Mesenchymal stem cell (in vitro differentiated cells and primary cell): ENCODE measurements at regions not wholly inside any gene's neighbourhood (a gene's known extent, or its start where the extent isn't known, plus 50 kb on each side); places are given as distances from the start of the nearest gene placed in this dataset.
A peak's percentile ranks its signal among the peaks of the same experiment; 100 is the strongest.

ENCODE experiments used
- DNase-seq: peaks from one replicate; pipeline ENCODE4 v3.0.0-alpha.2; 2013
- H2AFZ ChIP-seq: one replicate; pipeline ENCODE4 v1.6.1; 2013; ENCODE audit warnings: low read depth, mild to moderate bottlenecking, control low read depth, inconsistent platforms, low read length, moderate library complexity
- H2AK5ac ChIP-seq: 2 replicates; pipeline ENCODE4 v1.6.1; 2013; ENCODE audit warnings: low read length, moderate library complexity, mild to moderate bottlenecking, inconsistent platforms; ENCODE audit not compliant: severe bottlenecking
- H2BK120ac ChIP-seq: one replicate; pipeline ENCODE4 v1.6.1; 2013; ENCODE audit warnings: low read depth, mild to moderate bottlenecking, inconsistent platforms, low read length, moderate library complexity
- H2BK12ac ChIP-seq, 2 experiments: one replicate each; pipeline ENCODE4 v1.6.1; 2013; ENCODE audit warnings: inconsistent platforms in 2 of 2, low read length in 2 of 2, mild to moderate bottlenecking in 2 of 2, moderate library complexity in 2 of 2, control low read depth in 1 of 2
- H2BK15ac ChIP-seq: one replicate; pipeline ENCODE4 v1.6.1; 2013; ENCODE audit warnings: mild to moderate bottlenecking, low read depth, inconsistent platforms; ENCODE audit not compliant: poor library complexity, severe bottlenecking
- H2BK5ac ChIP-seq: 2 replicates; pipeline ENCODE4 v1.6.1; 2013; ENCODE audit warnings: low read depth, mild to moderate bottlenecking, low read length, control low read depth, inconsistent platforms; ENCODE audit not compliant: poor library complexity, severe bottlenecking
- H3K14ac ChIP-seq, 2 experiments: one replicate each; pipeline ENCODE4 v1.6.1; 2013; ENCODE audit warnings: inconsistent platforms in 2 of 2, low read length in 2 of 2, control low read depth in 1 of 2, mild to moderate bottlenecking in 1 of 2, moderate library complexity in 1 of 2
- H3K18ac ChIP-seq, 2 experiments: one replicate each; pipeline ENCODE4 v1.6.1; 2013; ENCODE audit warnings: inconsistent platforms in 2 of 2, low read length in 2 of 2, control low read depth in 1 of 2, low read depth in 1 of 2, mild to moderate bottlenecking in 1 of 2
- H3K23ac ChIP-seq, 2 experiments: one replicate each; pipeline ENCODE4 v1.6.1; 2013; ENCODE audit warnings: inconsistent platforms in 2 of 2, low read length in 2 of 2, mild to moderate bottlenecking in 2 of 2, moderate library complexity in 2 of 2, control low read depth in 1 of 2
- H3K27ac ChIP-seq: 2 replicates; pipeline ENCODE4 v1.5.1; 2013; ENCODE audit warnings: mild to moderate bottlenecking, moderate library complexity, low read length, control low read depth, inconsistent platforms; ENCODE audit not compliant: poor library complexity, severe bottlenecking
- H3K27me3 ChIP-seq, 2 experiments: 2 replicates each; pipeline versions ENCODE4 v1.6.1 to v1.7.0; 2013; ENCODE audit warnings: low read length in 2 of 2, mild to moderate bottlenecking in 2 of 2, moderate library complexity in 2 of 2, control low read depth in 1 of 2, inconsistent platforms in 1 of 2; ENCODE audit not compliant: control insufficient read depth in 1 of 2, insufficient read depth in 1 of 2
- H3K36me3 ChIP-seq, 2 experiments: 2 replicates each; pipeline versions ENCODE4 v1.6.1 to v1.7.0; 2013; ENCODE audit warnings: low read length in 2 of 2, control low read depth in 1 of 2, inconsistent platforms in 1 of 2, low read depth in 1 of 2, mild to moderate bottlenecking in 1 of 2; ENCODE audit not compliant: insufficient read depth in 2 of 2, control insufficient read depth in 1 of 2
- H3K4ac ChIP-seq, 2 experiments: one replicate each; pipeline ENCODE4 v1.6.1; 2013; ENCODE audit warnings: inconsistent platforms in 2 of 2, low read length in 2 of 2, mild to moderate bottlenecking in 2 of 2, moderate library complexity in 2 of 2, control low read depth in 1 of 2, low read depth in 1 of 2
- H3K4me1 ChIP-seq: 2 replicates; pipeline ENCODE4 v1.6.1; 2013; ENCODE audit warnings: low read depth, low read length, control low read depth; ENCODE audit not compliant: control insufficient read depth, insufficient read depth
- H3K4me2 ChIP-seq: 2 replicates; pipeline ENCODE4 v1.6.1; 2013; ENCODE audit warnings: low read length, mild to moderate bottlenecking, inconsistent platforms; ENCODE audit not compliant: poor library complexity, severe bottlenecking
- H3K4me3 ChIP-seq, 2 experiments: 2 replicates each; pipeline versions ENCODE4 v1.5.1 to v1.7.0; 2013; ENCODE audit warnings: low read length in 2 of 2, mild to moderate bottlenecking in 2 of 2, control low read depth in 1 of 2, low read depth in 1 of 2; ENCODE audit not compliant: insufficient read depth in 1 of 2
- H3K79me1 ChIP-seq: replicated peaks from 2 replicates; pipeline ENCODE4 v1.6.1; 2013; ENCODE audit warnings: mild to moderate bottlenecking, control low read depth, low read length, inconsistent platforms; ENCODE audit not compliant: poor library complexity, severe bottlenecking
- H3K9ac ChIP-seq: 2 replicates; pipeline ENCODE4 v1.7.0; 2013; ENCODE audit warnings: mild to moderate bottlenecking, low read length, moderate library complexity
- H3K9me3 ChIP-seq: 2 replicates; pipeline ENCODE4 v1.7.0; 2013; ENCODE audit warnings: mild to moderate bottlenecking, low read length; ENCODE audit not compliant: control insufficient read depth
- H4K8ac ChIP-seq: one replicate; pipeline ENCODE4 v1.6.1; 2013; ENCODE audit warnings: inconsistent platforms, mild to moderate bottlenecking, low read length, moderate library complexity
- H4K91ac ChIP-seq: one replicate; pipeline ENCODE4 v1.6.1; 2013; ENCODE audit warnings: mild to moderate bottlenecking, low read length, inconsistent platforms
- WGBS: methylation state at CpG from one replicate; pipeline ENCODE4 v1.1.7; 2013; ENCODE audit warnings: mixed read lengths; 5-methylcytosine and 5-hydroxymethylcytosine counted together

- Histone ChIP-seq H2AFZ (no peak overlapping the region), H2AK5ac (no peak overlapping the region), H3K27ac (no peak overlapping the region), H2BK12ac (no peak overlapping the region), H3K4me1 (peaks cover 9% of the 10 kb centered on the region), H3K23ac (no peak overlapping the region), H3K4me2 (no peak overlapping the region), H3K79me1 (peaks cover 2% of the 10 kb centered on the region), H3K36me3 (peaks cover 10 to 32% of the 10 kb centered on the region in 2 experiments), H2BK120ac (no peak overlapping the region), H3K9me3 (no peaks in the 10 kb centered on the region), H3K4ac (no peak overlapping the region), H3K27me3 (no peaks in the 10 kb centered on the region), H4K8ac (no peak overlapping the region), H3K18ac (no peak overlapping the region), H4K91ac (no peak overlapping the region), H3K14ac (no peak overlapping the region), H3K9ac (no peak overlapping the region), H2BK15ac (no peak overlapping the region), H2BK5ac (no peak overlapping the region), H3K4me3 (no peak overlapping the region)
- no peak for DNase-seq
- 94% methylated on average over 11 of the region's 11 CpGs for WGBS
Observed at GRCh38 chr17:83005639-83006038, 73.8 kb upstream of the METRNL start.

- no peak overlapping the region for H2AK5ac ChIP-seq
- no peak overlapping the region for H4K91ac ChIP-seq
- H3K4ac ChIP-seq, result no peak overlapping the region
- H3K14ac ChIP-seq, result no peak overlapping the region
- no peak for DNase-seq
- peaks cover 2% of the 10 kb centered on the region for H3K79me1 ChIP-seq
- H3K23ac ChIP-seq, result no peak overlapping the region
- peaks cover 11% of the 10 kb centered on the region for H3K4me1 ChIP-seq
- no peak overlapping the region for H3K4me3 ChIP-seq
- H3K18ac ChIP-seq, result no peak overlapping the region
- peak overlapping the region; percentile 39 for H3K9ac ChIP-seq
- peaks cover 6 to 34% of the 10 kb centered on the region in 2 experiments for H3K36me3 ChIP-seq
- no peaks in the 10 kb centered on the region for H3K9me3 ChIP-seq
- no peak overlapping the region for H2AFZ ChIP-seq
- H2BK15ac ChIP-seq, result no peak overlapping the region
- no peaks in the 10 kb centered on the region for H3K27me3 ChIP-seq
- no peak overlapping the region for H2BK12ac ChIP-seq
- WGBS, result 95% methylated on average over 38 of the region's 38 CpGs
- H3K4me2 ChIP-seq, result no peak overlapping the region
- no peak overlapping the region for H3K27ac ChIP-seq
- H2BK5ac ChIP-seq, result no peak overlapping the region
- H2BK120ac ChIP-seq, result no peak overlapping the region
- no peak overlapping the region for H4K8ac ChIP-seq
Observed at GRCh38 chr17:83006515-83007455, 72.6 kb upstream of the METRNL start.

- DNase-seq, result no peak
- no peak overlapping the region for H3K4ac ChIP-seq
- 90% methylated on average over 33 of the region's 33 CpGs for WGBS
Observed at GRCh38 chr17:83007504-83008185, 71.8 kb upstream of the METRNL start.

DNA sequence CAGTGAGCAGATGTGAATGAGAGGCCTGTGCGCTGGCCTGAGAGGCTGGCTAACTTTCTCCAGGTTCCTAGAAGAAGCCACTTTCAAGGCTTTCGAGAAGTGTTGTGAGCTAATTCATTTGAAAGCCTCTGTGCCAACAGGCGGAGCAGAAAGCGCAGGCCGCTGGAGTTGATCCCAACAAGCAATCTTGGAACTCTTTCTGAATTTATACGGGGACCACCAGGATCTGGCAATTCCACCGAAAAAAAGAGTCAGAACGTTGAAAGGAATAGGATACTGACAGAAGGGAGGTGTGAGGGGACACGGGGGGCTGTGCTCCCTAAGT, 71.3 kb upstream of the METRNL start:
- Histone ChIP-seq H2BK5ac (no peak overlapping the region), H3K4me3 (no peak overlapping the region), H2AK5ac (no peak overlapping the region), H2BK15ac (no peak overlapping the region), H3K27me3 (no peaks in the 10 kb centered on the region), H4K8ac (no peak overlapping the region), H3K4me1 (peaks cover 13% of the 10 kb centered on the region), H3K23ac (no peak overlapping the region), H3K9ac (no peak overlapping the region), H3K36me3 (peaks cover 6 to 30% of the 10 kb centered on the region in 2 experiments), H3K9me3 (no peaks in the 10 kb centered on the region), H3K79me1 (peaks cover 2% of the 10 kb centered on the region), H2BK12ac (no peak overlapping the region), H3K14ac (no peak overlapping the region), H2BK120ac (no peak overlapping the region), H4K91ac (no peak overlapping the region), H3K27ac (no peak overlapping the region), H3K4me2 (no peak overlapping the region), H2AFZ (no peak overlapping the region), H3K4ac (no peak overlapping the region), H3K18ac (no peak overlapping the region)
- DNase-seq, result no peak
- WGBS, result 93% methylated on average over 9 of the region's 9 CpGs

More at GRCh38 chr17:83007504-83008185, 71.8 kb upstream of the METRNL start:
- no peak overlapping the region for H2BK120ac ChIP-seq
- H2AFZ ChIP-seq, result no peak overlapping the region
- peaks cover 13% of the 10 kb centered on the region for H3K4me1 ChIP-seq
- no peak overlapping the region for H2BK5ac ChIP-seq
- no peak overlapping the region for H4K8ac ChIP-seq
- no peaks in the 10 kb centered on the region for H3K27me3 ChIP-seq
- peak overlapping the region; percentile 19 for H2BK15ac ChIP-seq
- H3K23ac ChIP-seq, result no peak overlapping the region
- no peak overlapping the region for H3K18ac ChIP-seq
- H3K9me3 ChIP-seq, result no peaks in the 10 kb centered on the region
- H2AK5ac ChIP-seq, result no peak overlapping the region
- no peak overlapping the region for H3K9ac ChIP-seq
- no peak overlapping the region for H4K91ac ChIP-seq
- no peak overlapping the region for H3K4me3 ChIP-seq
- H2BK12ac ChIP-seq, result no peak overlapping the region
- no peak overlapping the region for H3K4me2 ChIP-seq
- peaks cover 2% of the 10 kb centered on the region for H3K79me1 ChIP-seq
- peak overlapping the region in 1 of 2 experiments; percentile 78 for H3K14ac ChIP-seq
- H3K36me3 ChIP-seq, result peaks cover 6 to 30% of the 10 kb centered on the region in 2 experiments
- no peak overlapping the region for H3K27ac ChIP-seq
